ENCODE measurements at regions not wholly inside any gene's neighbourhood (a gene's known extent, or its start where the extent isn't known, plus 50 kb on each side); places are given as distances from the start of the nearest gene placed in this dataset.

- Histone ChIP-seq H3K9me3 (no peaks in the 10 kb centered on the region), H3K27me3 (no peaks in the 10 kb centered on the region), H3K4me1 (no peaks in the 10 kb centered on the region), H3K27ac (no peak overlapping the region), H3K4me3 (no peak overlapping the region), H3K36me3 (no peaks in the 10 kb centered on the region)
- TF ChIP-seq CTCF (IDR thresholded peaks at IDR 0.05): no peak
- TF ChIP-seq POLR2A (IDR thresholded peaks at IDR 0.05): no peak
- TF ChIP-seq POLR2AphosphoS5 (IDR thresholded peaks at IDR 0.05; ENCODE audit: insufficient read depth in 1 of 2, low read depth in 1 of 2): no peak
- intact Hi-C loops (cut with DNase I): no loop called here
- no peak for DNase-seq (ENCODE audit: extremely low spot score in 2 of 2)
Measured at GRCh38 chrX:44767308-44767707, 76.5 kb upstream of the DUSP21 start.

- DNase-seq (ENCODE audit: extremely low spot score in 2 of 2): no peak
- TF ChIP-seq POLR2AphosphoS5 (IDR thresholded peaks at IDR 0.05; ENCODE audit: insufficient read depth in 1 of 2, low read depth in 1 of 2) (no peak), CTCF (IDR thresholded peaks at IDR 0.05) (no peak), POLR2A (IDR thresholded peaks at IDR 0.05) (no peak)
- no peaks in the 10 kb centered on the region for H3K4me1 ChIP-seq
- H3K36me3 ChIP-seq: no peaks in the 10 kb centered on the region
- intact Hi-C loops (cut with DNase I): no loop called here
- no peak overlapping the region for H3K27ac ChIP-seq
- H3K27me3 ChIP-seq: no peaks in the 10 kb centered on the region
- H3K9me3 ChIP-seq: no peaks in the 10 kb centered on the region
- no peak overlapping the region for H3K4me3 ChIP-seq
Measured at GRCh38 chrX:44765556-44765955, 78.3 kb upstream of the DUSP21 start.

GRCh38 chrX:44747969-44748368 is 95.9 kb upstream of the DUSP21 start:
- no peak overlapping the region for H3K4me3 ChIP-seq
- no peak overlapping the region for H3K27ac ChIP-seq
- H3K36me3 ChIP-seq: no peaks in the 10 kb centered on the region
- H3K4me1 ChIP-seq: no peaks in the 10 kb centered on the region
- H3K27me3 ChIP-seq: no peaks in the 10 kb centered on the region
- intact Hi-C loops (cut with DNase I): no loop called here
- TF ChIP-seq CTCF (IDR thresholded peaks at IDR 0.05): no peak
- TF ChIP-seq POLR2A (IDR thresholded peaks at IDR 0.05): no peak
- TF ChIP-seq POLR2AphosphoS5 (IDR thresholded peaks at IDR 0.05; ENCODE audit: insufficient read depth in 1 of 2, low read depth in 1 of 2): no peak
- no peak for DNase-seq (ENCODE audit: extremely low spot score in 2 of 2)
- H3K9me3 ChIP-seq: no peaks in the 10 kb centered on the region

- H3K9me3 ChIP-seq: no peaks in the 10 kb centered on the region
- no peaks in the 10 kb centered on the region for H3K27me3 ChIP-seq
- no peak for TF ChIP-seq POLR2A (IDR thresholded peaks at IDR 0.05)
- TF ChIP-seq POLR2AphosphoS5 (IDR thresholded peaks at IDR 0.05; ENCODE audit: insufficient read depth in 1 of 2, low read depth in 1 of 2): no peak
- TF ChIP-seq CTCF (IDR thresholded peaks at IDR 0.05): no peak
- DNase-seq (ENCODE audit: extremely low spot score in 2 of 2): no peak
- intact Hi-C loops (cut with DNase I): no loop called here
- H3K36me3 ChIP-seq: no peaks in the 10 kb centered on the region
- no peaks in the 10 kb centered on the region for H3K4me1 ChIP-seq
- H3K27ac ChIP-seq: no peak overlapping the region
- H3K4me3 ChIP-seq: no peak overlapping the region
Measured at GRCh38 chrX:44747317-44747716, 96.5 kb upstream of the DUSP21 start.

- H3K9me3 ChIP-seq: no peaks in the 10 kb centered on the region
- intact Hi-C loops (cut with DNase I): no loop called here
- no peak overlapping the region for H3K4me3 ChIP-seq
- no peak for DNase-seq (ENCODE audit: extremely low spot score in 2 of 2)
- TF ChIP-seq POLR2AphosphoS5 (IDR thresholded peaks at IDR 0.05; ENCODE audit: insufficient read depth in 1 of 2, low read depth in 1 of 2) (no peak), POLR2A (IDR thresholded peaks at IDR 0.05) (no peak), CTCF (IDR thresholded peaks at IDR 0.05) (no peak)
- H3K27ac ChIP-seq: no peak overlapping the region
- H3K4me1 ChIP-seq: no peaks in the 10 kb centered on the region
- no peaks in the 10 kb centered on the region for H3K27me3 ChIP-seq
- no peaks in the 10 kb centered on the region for H3K36me3 ChIP-seq
Measured at GRCh38 chrX:44744799-44745198, 99.0 kb upstream of the DUSP21 start.

Measured in vagina (tissue), 2 donors.